ENCODE measurements at regions not wholly inside any gene's neighbourhood (a gene's known extent, or its start where the extent isn't known, plus 50 kb on each side); places are given as distances from the start of the nearest gene placed in this dataset.
"Not testable (repeated sequence)": the region's sequence is repeated elsewhere in the genome, so short reads cannot be mapped to it uniquely, and the experiment has no call there.

DNA sequence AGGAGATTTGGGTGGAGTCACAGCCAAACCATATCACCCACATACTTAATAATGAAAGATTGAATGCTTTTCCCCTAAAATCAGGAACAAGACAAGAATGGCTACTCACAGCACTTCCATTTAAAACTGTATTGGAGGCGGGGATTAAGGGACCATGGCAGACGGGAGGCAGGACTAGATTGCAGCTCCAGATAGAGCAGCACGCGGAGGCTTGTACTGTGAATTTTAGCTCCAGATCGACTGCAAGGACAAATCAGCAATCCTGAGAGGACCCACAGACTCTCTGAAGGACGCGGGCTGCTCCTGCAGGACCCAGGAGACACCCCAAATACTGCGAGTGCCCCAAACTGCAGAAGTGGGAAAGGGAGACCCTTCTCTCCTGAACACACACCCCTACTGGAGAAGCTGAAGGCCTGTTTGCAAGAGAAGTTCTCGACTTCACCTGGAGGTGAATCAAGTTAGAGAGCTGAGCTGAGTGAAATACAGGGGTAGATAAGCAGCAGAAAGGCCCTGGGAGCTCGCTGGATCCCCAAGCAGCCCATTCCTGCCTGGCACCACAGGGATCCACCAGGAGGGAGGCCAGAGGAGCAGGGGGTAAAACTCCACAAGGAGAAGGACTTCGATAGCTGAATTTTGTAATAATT lies 207.4 kb upstream of the INTU start:
- ATAC-seq (no peak), DNase-seq (no peak)
- intact Hi-C loops (cut with DNase I, micrococcal nuclease), result no loop called here

DNA sequence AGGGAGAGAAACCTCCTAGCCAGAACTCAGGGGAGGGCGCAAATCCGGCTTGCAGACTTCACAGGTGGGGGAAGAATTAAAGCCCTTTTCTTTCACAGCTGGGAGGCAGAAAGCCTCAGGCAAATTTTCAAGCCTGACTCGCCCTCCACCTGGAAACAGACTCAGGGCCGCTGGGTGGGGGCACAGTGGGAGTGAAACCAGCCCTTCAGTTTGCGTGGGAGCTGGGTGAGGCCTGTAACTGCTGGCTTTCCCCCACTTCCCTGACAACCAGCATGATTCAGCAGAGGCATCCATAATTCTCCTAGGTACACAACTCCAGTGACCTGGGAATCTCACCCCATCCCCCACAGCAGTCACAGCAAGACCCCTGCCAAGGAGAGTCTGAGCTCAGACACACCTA lies 206.9 kb upstream of the INTU start:
- no peak for ATAC-seq
- intact Hi-C loops (cut with DNase I, micrococcal nuclease), result no loop called here

DNA sequence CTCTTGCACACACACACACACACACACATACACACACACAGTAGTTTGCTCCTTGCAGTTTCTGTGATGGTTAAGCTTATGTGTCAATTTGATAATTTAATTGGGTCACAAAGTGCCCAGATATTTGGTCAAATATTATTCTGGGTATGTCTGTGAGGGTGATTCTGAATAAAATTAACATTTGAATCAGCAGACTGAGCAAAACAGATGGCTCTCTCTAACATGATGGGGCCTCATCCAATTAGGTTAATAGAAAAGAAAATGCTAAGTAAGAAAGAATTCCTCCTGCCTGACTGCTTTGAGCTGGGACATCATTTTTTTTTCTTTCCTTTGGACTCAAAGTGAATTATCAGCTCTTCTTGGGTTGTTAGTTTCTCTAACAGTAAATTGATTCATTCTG lies 191.2 kb upstream of the INTU start:
- intact Hi-C loops (cut with DNase I, micrococcal nuclease), result no loop called here
- DNase-seq (no peak), ATAC-seq (no peak)

More for the DNA sequence above, 206.9 kb upstream of the INTU start:
- DNase-seq, result no peak

GRCh38 chr4:127445471-127445870 lies 187.3 kb upstream of the INTU start:
- intact Hi-C loops (cut with DNase I, micrococcal nuclease), result no loop called here
- ATAC-seq, result no peak

GRCh38 chr4:127446427-127446885 lies 186.3 kb upstream of the INTU start:
- intact Hi-C loops (cut with DNase I, micrococcal nuclease), result no loop called here
- ATAC-seq (no peak), DNase-seq (no peak)

More at GRCh38 chr4:127445471-127445870, 187.3 kb upstream of the INTU start:
- DNase-seq, result no peak

- ATAC-seq, result no peak
- intact Hi-C loops (cut with DNase I, micrococcal nuclease), result no loop called here
- DNase-seq, result no peak
These were observed 183.8 kb upstream of the INTU start for GRCh38 chr4:127448986-127449385.

DNA sequence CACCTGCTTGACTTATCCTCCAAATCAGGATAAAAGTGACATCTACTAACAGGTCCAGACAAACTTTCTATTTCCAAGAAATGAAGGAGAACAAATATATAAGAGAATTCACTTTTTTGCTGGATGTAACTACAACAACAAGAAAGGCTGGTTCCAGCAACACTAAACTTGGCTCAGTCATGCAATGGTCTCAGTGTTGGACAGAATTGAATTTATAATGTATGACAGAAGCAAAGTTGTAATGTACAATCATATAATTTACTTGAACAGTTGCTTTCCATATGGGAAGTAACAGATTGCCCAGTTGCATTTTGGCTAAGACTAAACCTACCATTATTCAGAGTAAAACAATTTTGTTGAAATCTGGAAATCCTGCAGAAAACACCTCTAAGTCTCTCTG lies 183.3 kb upstream of the INTU start:
- intact Hi-C loops (cut with DNase I, micrococcal nuclease), result no loop called here
- no peak for DNase-seq
- no peak for ATAC-seq

DNA sequence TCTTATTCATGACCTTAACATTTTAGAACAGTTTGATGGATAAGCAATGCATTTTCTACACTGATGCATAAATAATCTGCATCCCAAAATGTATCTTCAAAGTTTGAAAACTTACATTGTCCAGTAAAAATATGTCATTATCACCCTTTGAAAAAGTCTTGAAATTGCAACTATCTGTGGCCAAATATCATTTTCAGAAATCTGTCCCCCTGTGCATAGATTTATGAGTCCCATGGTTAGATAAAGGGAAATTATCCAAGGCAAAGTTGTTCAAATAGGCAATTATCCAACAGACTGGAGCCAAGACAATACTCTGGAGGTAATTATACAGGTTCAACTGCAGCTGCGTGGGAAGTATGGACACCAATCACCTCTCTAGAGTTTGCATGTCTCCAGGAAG lies 182.5 kb upstream of the INTU start:
- ATAC-seq, result no peak
- no peak for DNase-seq
- intact Hi-C loops (cut with DNase I, micrococcal nuclease), result no loop called here

DNA sequence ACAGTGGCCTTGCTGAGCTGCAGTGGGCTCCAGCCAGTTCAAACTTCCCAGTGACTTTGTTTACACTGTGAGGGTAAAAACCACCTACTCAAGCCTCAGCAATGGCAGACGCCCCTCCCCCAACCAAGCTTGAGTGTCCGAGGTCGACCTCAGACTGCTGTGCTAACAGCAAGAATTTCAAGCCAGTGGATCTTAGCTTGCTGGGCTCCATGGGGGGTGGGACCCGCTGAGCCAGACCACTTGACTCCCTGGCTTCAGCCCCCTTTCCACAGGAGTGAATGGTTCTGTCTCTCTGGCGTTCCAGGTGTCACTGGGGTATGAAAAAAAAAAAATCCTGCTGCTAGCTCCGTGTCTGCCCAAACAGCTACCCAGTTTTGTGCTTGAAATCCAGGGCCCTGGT lies 168.9 kb upstream of the INTU start:
- intact Hi-C loops (cut with DNase I, micrococcal nuclease), result no loop called here
- ATAC-seq (no peak), DNase-seq (no peak)

GRCh38 chr4:127469542-127469941 lies 163.2 kb upstream of the INTU start:
- ATAC-seq (no peak), DNase-seq (no peak)
- intact Hi-C loops (cut with DNase I, micrococcal nuclease), result no loop called here

GRCh38 chr4:127469959-127470809 lies 162.6 kb upstream of the INTU start:
- no peak for DNase-seq
- no peak for ATAC-seq
- intact Hi-C loops (cut with DNase I, micrococcal nuclease), result no loop called here

DNA sequence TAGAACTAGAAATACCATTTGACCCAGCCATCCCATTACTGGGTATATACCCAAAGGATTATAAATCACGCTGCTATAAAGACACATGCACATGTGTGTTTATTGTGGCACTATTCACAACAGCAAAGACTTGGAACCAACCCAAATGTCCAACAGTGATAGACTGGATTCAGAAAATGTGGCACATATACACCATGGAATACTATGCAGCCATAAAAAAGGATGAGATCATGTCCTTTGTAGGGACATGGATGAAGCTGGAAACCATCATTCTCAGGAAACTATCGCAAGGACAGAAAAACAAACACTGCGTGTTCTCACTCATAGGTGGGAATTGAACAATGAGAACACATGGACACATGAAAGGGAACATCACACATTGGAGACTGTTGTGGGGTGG lies 154.5 kb upstream of the INTU start:
- ATAC-seq, result not testable (repeated sequence)

DNA sequence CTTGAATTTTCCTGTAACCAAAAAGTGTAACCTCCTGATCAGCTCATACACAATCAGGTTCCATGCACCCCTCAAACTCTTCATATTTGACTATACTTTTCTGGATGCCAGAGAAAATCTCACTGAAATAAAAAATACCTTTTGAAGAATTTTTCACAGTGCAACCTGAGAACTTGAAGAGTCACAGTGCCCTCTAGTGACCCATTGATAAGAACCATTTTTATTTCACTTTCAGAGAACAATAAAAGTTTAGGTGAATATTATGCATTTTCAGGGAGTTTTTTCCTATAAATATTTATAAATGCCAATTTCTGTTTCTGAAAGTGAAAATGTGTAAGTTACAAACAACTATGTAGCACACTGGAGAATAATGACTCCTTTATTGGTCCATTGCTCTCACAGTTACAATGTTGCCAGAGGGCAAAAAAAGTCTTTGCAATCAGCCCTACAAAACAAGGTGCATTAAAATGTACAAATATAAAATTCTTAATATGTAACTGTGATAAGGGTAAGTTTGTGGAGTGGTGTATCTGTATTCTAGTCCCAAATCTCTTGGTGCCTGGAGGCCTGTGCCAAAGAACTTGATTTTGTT lies 153.6 kb upstream of the INTU start:
- no peak for ATAC-seq
- no peak for DNase-seq
- intact Hi-C loops (cut with DNase I, micrococcal nuclease), result no loop called here

More for the DNA sequence above, 154.5 kb upstream of the INTU start:
- DNase-seq; intact Hi-C loops (cut with DNase I, micrococcal nuclease): not testable (repeated sequence)

- no peak for DNase-seq
- intact Hi-C loops (cut with DNase I, micrococcal nuclease), result no loop called here
- no peak for ATAC-seq
These were observed 150.7 kb upstream of the INTU start for GRCh38 chr4:127482049-127482448.

DNA sequence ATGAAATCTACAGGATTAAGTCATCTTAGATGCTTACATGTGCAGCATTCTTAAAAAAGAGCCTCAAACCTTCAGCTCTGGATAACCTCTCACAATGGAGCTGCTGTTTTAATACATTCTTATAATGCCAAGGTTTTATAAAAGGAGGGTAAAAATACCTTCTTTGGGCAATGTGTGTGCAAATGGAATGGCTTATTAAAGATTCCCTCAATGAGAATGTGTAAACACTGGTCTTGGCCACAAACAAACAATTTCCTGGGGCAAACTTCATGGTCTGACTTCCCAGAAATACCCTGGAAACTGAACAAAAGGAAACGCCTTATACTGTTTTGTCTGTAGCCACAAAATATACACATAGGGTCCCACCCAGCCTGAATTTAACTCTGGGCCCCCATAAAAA lies 148.6 kb upstream of the INTU start:
- ATAC-seq (no peak), DNase-seq (no peak)
- intact Hi-C loops (cut with DNase I, micrococcal nuclease), result no loop called here

DNA sequence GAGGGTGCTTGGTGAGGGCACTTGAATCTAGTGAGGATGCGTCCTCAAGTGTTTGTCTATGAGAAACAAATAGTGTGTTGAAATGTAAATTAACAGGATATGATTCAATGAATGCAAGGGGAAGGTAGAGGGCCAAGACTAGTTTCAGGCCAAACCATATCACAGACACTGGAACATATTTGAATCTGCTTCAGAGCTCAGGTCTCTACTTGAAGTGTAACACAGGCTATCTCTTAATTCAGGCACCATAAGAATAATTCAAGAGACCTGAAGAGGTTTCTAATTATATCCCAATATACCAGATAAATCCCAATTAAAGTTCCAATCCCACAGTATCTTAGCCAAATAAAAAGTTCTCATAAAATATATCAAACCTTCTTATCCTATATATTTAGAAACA lies 146.5 kb upstream of the INTU start:
- intact Hi-C loops (cut with DNase I, micrococcal nuclease), result no loop called here
- ATAC-seq, result no peak
- DNase-seq, result no peak

DNA sequence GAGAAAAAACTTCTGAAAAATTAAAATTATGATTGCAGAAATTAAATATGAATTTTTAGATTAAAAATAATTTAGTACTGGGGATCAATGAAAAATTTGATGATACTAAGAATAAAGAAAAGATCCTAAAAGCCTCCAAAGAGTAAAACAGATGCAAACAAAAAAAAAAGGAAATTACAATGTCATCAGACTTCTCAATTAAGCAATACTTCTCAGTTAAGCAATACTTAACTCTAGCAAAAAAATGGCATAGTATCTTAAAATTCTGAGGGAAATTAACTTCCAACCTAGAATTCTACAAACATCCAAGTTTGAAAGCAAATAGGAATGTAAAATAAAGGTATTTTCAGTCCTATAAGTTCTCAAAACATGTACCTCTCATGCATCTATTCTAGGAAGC lies 141.2 kb upstream of the INTU start:
- ATAC-seq (no peak), DNase-seq (no peak)
- intact Hi-C loops (cut with DNase I, micrococcal nuclease), result no loop called here

- intact Hi-C loops (cut with DNase I, micrococcal nuclease); DNase-seq; ATAC-seq: not testable (repeated sequence)
These were observed 135.9 kb upstream of the INTU start for GRCh38 chr4:127496875-127497274.

GRCh38 chr4:127498366-127498765 lies 134.4 kb upstream of the INTU start:
- DNase-seq, result no peak
- intact Hi-C loops (cut with DNase I, micrococcal nuclease), result no loop called here
- ATAC-seq, result no peak

DNA sequence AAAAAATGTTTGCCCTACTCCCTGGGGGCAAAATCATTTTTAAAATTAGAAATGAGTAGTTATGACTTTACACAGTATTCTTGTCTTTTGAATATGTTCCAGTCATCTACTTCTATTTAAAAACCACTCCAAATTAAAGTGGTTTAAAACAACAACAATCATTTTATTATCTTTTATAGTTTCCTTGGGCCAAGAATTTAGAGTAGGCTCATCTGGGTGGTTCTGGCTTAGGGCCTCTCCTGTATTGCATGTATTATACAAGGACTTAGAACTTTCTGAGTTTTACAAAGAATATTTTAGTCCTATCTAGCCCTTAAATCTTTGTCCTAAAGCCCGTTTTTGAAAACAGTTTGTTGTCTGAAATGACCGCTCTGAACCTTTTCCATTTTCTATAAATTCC lies 132.5 kb upstream of the INTU start:
- no peak for DNase-seq
- no peak for ATAC-seq
- intact Hi-C loops (cut with DNase I, micrococcal nuclease), result no loop called here
